ENCODE measurements at regions not wholly inside any gene's neighbourhood (a gene's known extent, or its start where the extent isn't known, plus 50 kb on each side); places are given as distances from the start of the nearest gene placed in this dataset.

DNA sequence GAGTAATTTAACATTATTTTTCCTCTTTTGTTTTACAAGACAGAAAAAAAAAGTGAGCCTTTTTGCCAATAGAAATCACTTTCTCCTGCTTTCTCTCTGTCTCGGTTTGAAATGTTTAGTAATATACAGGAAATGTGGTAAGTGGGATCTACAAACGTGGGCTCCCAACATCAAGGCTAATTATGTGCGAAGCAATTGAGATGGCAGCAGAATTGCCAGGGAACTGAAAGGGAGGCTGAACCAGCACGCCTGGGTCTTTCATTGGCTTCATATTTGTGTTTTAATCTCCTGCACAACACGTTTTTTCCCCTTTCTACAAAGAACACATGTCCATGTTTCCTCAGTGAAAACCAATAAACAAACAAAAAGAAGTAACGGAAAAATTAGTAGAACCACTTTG, 743.9 kb upstream of the SOX9 start:
- DNase-seq: no peak

DNA sequence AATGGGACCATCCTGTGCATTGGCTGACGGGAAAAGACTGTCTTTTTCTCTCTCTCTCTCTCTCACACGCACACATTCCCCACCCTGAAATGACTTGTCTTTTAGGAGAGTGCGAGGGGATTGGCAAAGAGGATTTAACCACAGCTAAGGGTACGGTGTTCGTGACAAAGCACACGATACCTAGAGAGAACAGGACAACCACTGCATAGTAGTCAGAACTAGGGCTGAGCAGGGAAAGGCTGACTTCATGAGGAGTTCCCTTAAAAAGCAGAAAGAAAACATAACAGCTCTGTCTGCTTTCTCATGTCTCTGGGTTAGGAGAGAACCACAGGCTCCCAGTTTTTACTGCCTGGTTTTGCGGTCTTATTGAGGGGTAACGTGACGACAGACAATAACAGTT, 742.8 kb upstream of the SOX9 start:
- no peak for DNase-seq

DNA sequence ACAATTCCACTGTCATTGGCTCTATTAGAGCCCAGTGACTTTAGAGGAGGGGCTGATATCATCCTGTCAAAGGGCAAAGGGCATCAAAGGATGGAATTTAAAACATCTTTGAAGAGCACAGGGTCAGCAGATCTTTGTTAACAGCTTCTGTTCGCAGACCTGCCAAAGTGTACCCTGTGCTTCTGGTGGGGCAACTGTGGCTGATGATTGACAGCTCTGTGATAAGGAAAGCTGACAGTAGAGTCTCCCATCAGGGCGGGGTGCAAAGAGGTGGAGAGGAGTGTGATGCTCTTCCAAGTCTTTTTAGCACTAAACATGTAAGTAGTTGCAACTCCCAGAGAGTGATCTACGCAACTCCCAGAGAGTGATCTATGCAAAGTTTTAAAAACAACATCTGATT, 742.1 kb upstream of the SOX9 start:
- DNase-seq: no peak

DNA sequence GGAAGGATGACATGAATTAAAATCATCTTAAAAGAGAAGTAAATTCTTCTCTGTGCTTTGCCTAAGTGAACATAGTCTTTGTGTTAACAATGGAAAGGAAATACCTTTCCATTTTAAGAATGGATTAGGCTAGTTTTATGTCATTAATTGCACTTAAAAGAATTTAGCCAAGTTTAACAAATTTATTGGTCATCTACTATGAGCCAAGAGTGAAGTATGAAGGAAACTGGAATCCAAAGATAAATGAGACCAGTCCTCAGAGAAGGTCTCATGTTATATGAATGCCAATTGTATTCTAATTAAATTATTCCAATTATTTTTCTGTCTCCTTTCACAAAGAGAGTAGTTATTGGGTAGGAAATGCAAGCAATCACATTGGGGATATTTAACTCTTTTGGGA, 741.3 kb upstream of the SOX9 start:
- no peak for DNase-seq

DNA sequence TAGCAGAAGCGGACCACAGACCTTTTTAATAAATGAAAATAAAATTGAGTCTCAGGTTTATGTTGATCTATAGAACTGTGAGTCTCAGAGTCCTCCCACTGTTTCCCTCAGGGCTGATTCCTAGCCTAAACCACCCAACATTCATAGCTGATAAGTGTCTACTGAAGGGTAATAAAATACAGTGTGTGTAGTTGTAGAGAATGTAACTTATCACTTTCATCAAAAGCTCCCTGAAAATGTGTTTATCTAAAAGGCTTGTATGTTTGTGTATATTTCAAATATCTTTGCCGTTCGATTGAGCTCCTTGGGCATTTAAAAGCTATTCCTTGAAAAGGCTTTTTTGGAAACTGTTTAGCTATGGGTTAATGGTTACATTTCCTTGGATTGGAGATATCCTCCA, 740.3 kb upstream of the SOX9 start:
- no peak for DNase-seq

DNA sequence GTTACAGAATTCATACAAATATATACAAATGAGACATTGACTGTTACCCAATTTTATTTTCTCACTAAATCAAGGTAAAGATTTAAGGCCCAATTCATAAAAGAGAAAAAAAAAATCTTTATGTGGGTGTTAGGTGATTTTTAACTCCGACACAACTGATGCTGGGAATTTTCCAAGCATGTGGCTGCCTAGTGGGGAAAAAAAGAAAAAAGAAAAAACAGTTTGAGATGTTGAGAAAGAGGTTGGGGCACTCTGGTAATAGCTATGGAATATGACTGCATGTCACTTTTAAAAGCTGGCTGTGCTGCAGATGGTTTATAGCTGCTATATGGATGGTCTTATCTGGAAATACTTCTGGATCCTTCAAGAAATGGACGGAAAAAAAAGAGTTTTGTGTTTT, 739.9 kb upstream of the SOX9 start:
- no peak for DNase-seq

DNA sequence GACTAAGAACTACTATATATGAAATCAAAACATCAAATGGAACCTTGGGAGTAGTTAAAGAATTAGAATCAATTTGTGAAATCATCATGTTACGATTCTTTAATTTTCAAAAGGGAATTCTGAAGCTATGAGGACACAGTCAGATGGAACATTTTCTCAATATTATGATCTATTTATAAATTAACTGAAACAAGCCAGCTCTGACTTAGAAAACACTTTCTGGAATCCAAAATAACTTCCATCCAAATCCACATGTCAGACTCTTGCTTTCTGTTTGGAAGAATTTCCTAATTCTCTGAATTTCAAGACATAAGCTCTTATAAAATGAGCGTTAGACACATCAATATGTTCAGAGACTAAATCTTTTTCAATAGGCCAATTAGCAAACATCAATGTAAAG, 737.7 kb upstream of the SOX9 start:
- DNase-seq: no peak

DNA sequence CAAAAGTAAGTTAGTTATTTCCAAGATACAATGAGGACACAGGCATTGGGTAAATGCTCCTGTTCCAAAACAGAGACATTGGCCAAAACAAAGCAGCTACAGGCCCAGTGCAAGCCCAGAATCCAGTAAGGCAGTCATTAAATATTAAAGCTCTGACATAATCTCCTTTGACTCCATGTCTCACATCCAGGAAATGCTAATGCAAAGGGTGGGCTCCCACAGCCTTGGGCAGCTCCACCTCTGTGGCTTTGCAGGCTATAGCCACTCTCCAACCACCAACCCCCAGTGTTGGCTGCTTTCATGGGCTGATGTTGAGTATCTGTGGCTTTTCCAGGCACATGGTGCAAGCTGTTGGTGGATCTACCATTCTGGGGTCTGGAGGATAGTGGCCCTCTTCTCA, 733.4 kb upstream of the SOX9 start:
- DNase-seq: no peak

DNA sequence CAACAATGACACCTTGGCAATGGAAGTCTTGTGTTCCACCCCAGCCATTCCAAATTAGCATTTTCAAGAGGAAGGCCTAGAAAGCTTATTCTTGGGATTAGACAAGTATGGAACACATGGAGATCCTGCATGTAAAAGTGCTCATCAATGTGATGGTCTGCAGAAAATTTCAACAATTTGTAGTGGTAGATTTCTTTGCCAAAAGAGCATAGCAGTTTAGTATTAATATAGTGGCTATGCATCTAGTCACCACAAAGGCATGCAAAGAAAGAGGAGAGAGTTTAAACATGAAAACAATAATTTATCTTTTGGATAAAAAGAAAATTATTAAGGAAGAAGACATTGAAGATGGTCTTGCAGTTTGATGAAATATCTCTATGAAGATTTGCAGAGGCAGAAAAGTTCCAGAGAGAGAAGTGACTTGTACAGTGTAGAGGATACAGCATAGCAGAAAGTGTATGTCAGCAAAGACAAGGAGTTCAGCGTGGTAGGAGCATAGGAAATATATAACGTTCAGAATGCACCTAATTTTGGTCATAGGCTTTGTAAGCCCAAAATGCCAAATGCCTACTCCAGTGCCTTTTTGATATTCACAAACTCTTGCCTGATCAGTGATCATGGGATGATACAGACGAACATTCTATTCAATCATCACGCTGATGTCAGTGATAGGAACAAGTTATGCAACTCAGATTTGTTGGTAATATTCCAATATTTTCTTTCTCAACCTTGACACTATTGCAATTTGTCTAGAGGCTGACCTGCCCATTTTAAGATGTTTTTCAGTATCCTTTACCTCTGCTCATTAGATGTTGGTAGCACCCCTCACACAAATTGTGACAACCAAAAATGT, 727.9 kb upstream of the SOX9 start:
- DNase-seq: no peak

DNA sequence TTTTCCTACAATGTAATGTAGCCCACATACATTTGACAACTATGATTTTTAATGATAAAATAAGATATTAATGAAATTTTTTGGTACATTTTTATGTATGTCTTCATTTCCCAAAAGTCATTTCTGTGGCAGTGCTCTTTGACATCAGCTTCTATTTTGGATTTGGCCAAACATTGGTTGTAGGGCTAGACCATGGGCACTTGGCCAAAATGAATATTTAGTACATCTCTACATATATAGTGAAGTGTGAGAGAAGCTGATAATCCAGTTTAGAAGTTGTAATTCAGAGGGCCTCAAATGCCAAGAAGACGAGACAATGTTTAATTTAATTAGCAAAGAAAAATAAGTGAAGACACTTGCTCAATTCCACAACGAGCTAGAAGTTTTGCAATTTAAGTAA, 724.9 kb upstream of the SOX9 start:
- DNase-seq: no peak

DNA sequence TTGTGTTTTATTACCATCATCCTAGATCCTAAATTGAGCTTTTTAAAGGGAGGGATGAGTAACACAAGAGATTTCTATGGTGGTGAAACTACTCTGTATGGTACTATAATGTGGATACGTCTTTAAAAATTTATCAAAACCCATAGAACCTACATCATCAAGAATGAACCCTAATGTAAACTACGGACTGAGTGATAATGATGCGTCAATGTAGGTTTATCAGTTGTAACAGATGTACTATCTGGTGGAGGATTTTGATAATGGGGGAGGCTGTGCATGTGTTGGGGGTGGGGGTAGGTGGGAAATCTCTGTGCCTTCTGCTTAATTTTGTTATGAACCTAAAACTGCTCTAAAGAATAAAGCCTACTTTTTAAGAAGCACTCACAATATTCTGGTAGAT, 724.1 kb upstream of the SOX9 start:
- no peak for DNase-seq

DNA sequence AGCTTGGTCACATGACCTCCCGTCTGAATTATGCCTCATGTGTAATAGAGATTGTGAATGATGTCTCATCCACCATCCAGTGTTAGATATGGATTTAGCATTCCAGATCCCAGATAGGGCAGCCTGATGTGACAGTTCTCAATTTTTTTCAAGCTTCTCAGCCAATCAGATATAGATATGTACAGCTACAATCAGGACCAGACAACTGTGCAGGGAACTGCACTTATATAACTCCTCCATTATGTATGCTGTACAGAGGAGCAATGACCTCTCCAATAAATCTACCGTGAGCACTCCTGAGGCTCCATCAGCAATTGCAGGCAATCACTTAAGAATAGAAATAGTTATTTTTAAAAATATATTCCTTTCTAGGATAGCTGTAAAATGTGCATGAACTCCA, 722.8 kb upstream of the SOX9 start:
- no peak for DNase-seq

DNA sequence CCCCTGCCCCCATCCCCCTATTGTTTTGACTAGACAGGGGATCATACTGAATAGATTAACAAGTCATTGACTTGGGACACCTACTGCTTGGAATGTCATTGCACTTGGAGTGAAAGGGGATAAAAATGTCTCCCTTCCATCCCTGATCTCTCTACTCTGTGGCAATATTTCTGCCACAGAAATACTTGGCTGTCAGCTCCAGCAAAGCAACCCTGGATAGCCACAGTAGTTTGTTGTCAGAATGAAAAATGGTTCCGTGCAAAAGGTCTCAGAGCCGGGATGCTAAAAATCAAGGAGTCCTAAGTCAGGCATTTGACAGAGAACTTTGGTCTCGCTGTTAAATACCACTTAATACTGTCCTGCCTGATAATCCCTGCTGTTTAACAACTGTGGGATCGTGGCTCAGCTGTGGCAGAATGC, 722.0 kb upstream of the SOX9 start:
- no peak for DNase-seq

DNA sequence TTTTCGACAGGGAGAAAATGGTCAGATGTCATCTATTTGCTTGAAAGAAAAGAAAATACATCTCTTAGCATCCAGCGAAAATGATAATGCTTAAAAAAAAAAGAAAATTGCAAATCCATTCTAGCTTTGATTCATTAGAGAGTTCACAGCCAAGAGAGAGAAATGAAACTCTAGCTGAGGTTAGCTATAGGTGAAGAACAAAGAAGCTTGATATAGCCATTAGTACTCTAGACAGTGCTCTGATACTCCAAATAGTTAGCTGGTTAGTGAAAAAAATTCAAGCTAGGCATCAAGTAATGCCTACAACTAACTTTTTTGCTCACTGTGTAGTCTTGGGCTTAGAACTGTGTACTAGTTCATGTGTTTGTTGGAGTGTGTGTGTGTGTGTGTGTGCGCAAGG, 721.6 kb upstream of the SOX9 start:
- DNase-seq: no peak

DNA sequence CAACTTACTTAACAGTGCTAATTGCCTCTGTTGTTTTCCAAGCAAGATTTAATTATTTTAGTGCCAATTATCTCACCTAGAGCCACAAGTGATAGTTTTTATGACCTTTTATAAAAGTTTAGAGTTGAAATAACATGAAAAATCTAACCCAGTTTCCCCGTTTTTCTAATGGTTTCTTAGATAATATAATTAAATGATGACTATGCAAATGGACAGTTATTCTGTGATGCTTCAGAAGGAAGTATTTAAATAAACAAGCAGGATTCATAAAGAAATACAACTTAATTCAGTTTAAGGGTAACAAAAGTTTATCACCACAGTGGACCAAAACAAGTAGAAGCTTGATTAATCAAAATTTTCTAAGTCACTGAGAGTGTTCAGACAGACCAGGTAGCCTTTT, 721.2 kb upstream of the SOX9 start:
- DNase-seq: no peak

DNA sequence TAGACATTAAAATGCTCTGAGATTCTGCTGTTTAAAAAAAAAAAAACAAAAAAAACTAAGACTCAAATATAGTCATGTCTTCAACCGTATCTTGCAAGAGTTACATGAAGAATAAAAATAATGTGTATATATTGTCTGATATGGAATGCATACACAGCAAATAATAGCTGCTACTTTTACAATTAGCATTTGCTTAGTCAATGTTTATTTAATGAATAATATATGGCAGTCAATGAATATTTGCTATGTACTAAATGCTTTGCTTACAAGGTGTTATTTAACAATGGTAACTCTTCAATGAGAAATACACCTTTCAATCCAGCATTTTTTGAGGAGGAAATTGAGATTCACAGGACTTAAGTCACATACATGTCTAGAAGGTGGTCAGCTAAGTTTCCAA, 718.8 kb upstream of the SOX9 start:
- DNase-seq: no peak

DNA sequence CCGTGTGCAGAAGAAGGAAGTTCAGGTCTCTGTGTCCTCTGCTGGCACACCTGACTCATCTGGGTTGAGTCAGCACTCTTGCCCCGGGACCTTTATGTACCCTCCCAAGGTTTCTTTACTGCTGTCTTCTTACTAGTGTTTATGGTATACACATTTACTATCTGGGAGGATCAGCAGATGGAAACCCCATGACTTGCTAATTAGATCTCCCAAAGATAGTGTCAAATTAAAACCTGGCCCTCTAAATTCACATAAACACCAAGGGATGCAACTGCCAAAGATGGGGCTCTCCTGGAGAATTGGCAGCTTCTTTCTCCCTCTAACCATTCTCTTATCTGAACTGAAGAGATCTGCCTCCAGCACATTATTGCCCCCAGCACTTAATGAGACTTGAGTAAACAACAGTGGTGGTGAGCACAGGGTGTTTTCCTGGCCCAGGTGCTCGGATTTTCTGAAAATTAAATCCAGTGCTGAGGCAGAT, 718.1 kb upstream of the SOX9 start:
- DNase-seq: no peak

DNA sequence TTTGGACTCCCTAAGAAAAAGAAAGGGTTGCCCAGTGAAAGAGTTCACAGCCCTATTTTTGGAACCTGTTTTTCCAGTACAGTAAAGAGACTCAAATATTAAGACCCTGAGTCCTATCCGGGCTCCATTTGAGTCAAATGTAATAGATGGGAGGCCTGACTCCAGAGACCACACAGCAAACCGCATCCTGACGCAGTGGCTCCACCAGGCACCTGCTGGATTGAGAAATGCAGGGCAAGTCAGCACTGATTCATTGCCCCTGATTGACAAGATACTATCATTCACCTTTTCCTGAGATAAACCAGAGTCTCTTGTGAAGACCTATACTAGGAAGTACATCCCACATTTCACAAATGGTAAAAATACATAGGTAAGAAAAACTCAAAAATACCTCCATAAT, 715.7 kb upstream of the SOX9 start:
- DNase-seq: no peak

DNA sequence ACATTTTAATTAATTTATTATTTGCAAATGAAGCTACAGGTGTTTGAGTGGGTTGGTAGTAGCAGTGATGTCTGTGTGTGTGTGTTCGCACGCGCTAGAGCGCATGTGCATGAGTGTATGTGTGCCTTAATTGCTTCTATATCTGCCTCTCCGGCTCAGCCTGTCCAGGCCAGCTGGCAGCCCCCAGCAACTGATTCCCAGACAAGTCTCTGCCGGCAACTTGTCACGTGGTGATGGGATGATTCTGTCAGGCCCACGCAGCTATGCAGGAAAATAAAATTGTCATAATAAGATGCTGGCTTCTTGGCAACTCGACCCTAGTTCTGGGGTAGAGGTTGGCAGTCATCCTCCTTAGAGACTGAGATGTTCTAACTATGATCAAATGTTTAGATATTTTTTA, 712.8 kb upstream of the SOX9 start:
- DNase-seq: no peak

DNA sequence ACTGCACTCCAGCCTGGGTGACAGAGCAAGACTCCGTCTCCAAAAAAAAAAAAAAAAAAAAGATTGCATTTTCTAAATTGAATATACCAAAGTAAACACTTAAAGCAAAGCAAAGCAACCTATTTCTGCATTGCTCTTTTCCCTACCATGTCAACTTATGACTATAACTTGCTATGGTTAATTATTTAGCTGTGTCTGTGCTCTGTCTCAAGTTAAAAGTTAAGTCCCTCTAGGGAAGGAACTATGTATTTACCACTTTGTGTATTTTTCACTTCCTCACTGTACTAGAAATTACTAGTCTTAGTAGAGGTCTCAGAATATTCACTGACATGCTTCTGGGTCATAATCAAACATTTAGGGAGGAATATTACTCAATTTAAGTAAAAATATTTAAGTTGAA, 711.7 kb upstream of the SOX9 start:
- DNase-seq: no peak

DNA sequence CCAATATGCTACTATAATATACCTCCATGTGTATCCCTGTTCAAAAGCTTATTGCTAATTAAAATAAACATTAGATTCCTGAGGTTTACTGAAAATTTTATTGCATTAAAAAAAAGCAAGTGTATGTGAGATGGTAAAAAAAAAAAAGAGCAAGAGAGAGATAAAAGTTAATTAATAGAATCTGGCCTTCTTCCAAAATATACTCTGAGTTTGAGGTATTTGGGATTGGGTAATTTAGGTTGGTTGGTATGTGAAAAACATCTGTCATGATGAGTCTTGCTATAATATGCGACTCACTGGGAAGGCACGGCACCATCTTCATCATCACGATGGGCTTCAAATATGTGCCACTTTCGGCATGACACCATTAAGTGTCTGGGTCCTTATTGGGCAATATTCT, 711.1 kb upstream of the SOX9 start:
- no peak for DNase-seq

DNA sequence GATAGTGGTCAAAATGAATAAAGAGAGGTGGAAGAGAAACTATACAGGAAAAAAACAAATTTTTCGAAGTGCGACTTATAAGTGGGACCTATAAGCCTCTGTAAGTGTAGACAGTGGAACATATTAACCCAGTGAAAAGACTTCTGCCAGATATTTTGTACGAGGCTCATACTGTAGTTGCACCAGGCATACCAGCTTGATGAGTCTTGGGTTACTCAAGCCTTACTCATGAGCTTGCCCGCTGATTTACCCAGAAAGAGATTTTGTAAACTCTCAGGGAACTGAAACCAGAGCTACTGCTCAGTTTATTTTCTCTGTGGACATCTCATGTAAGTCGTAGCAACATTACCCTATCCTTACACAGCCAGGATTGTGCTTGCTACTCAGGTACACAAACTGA, 708.0 kb upstream of the SOX9 start:
- DNase-seq: no peak

DNA sequence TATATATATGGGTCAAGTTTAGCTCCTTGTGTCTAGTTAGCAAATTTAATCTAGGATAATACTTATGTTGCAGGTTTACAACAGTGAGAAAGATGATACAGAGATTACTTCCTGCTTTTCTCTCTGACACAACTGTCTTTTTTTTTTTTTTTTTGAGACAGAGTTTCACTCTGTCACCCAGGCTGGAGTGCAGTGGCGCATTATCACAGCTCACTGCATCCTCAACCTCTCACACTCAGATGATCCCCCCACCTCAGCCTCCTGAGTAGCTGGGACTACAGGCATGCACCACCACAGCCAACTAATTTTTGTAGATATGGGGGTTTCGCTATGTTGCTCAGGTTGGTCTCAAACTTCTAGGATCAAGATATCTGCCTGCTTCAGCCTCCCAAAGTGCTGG, 706.9 kb upstream of the SOX9 start:
- DNase-seq: no peak

DNA sequence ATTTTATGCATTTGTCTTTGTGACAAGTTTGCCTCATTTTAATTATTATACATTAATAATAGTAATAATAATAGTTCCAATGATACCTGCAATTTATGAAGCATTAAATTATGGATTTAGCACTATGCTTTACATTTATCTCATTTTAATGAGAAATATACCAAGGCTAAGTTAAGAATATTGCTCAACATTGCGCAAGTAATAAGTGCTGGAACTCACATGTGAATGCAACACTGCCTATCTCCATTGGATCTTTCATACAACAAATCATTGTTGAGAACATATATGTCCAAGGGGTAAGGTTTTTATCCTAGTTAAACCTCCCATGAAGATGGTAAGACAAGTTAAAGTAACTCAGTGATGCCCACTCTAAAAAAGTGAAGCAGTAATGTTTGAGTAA, 703.7 kb upstream of the SOX9 start:
- DNase-seq: no peak

DNA sequence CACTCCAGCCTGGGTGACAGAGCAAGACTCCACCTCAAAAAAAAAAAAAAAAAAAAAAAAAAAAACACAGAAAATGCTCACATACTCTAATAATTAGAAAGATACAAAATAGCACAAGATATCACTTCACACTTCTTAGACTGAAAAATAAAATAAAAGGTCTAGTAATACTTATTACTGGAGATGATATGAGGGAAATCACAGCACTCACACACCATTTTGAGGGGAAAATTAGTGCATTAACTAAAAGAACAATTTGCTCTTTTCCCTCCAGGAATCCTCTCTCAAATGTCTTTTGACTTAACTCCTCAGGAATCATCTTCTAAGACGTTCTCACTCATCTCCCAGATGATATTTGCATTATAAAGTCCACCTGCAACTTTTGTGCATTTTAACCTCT, 697.9 kb upstream of the SOX9 start:
- DNase-seq: no peak

All from hematopoietic multipotent progenitor cell treated with erythropoietin and hydrocortisone succinate and interleukin-3 and kit ligand, for 6 days (in vitro differentiated cells).